Activated CD8-positive, alpha-beta memory T cell treated with anti-CD3 and anti-CD28 coated beads, Interleukin-2, amount 50 U/mL, for 48 hours (primary cell): ENCODE measurements at regions not wholly inside any gene's neighbourhood (a gene's known extent, or its start where the extent isn't known, plus 50 kb on each side); places are given as distances from the start of the nearest gene placed in this dataset.
"Not testable (repeated sequence)": the region's sequence is repeated elsewhere in the genome, so short reads cannot be mapped to it uniquely, and the experiment has no call there.

Experiments used
- DNase-seq: peaks from one replicate; pipeline ENCODE4 v3.0.0-alpha.2; 2020

DNA sequence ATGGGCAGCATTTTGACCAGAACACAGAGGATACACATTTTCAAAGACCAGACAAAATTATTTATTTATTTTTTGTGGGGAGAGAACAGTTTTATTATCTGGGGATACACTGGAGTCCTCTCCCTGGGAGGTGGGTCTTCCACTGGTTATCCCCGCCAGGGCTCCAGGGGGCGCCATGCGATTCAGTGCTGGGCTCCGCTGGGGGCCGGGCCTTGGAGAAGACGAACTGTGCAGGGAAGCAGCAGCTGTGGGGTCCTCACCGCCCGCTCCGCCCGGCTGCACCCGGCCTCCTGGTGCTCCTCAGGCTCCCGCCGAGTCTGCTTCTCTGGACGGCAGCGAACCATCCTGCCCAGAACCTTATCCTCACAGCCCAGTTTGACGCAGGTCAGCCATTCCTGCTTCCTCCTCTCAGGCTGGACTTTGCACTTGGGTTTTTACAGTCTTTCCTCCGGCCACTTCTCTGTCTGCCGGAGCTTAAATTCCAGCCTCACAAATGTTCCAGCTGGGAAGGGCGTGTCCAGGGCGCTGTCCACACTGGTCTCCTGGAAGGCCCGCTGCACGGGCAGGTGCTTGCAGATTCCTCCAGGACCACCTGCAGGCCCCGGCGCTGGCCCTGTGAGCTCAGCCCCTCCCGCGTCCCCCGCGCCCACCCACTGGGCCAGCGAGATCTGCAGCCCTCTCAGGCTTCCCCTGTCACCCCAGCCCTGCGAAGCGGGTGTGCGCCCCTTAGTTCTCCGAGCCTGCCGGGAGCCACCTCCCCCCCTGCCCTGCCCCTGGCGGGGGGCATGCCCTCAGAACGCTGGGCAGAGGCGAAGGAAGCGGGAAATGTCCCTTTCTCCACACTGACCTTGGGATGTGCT, 1830.0 kb upstream of the DEFB115 start:
- DNase-seq, result no peak

DNA sequence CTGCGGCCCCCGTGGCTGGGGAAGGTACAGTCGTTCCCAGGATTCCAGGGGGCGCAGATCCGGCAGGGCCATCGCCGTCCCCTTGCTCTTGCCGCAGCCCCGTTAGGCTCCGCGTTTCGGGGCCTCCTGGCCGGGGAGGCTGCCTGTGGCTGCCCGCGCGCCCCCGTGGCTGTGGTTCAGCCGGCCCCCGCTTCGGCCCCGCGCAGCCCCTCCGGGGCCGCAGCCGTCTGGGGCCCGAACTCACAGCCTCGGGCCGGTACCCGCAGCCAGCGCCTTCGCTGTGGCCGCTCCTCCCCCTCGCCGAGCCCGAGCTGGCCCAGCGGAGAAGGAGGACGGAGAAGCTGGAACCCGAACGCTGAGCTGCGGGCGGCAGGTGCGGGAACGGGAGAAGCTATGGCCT, 1826.9 kb upstream of the DEFB115 start:
- DNase-seq, result no peak

DNA sequence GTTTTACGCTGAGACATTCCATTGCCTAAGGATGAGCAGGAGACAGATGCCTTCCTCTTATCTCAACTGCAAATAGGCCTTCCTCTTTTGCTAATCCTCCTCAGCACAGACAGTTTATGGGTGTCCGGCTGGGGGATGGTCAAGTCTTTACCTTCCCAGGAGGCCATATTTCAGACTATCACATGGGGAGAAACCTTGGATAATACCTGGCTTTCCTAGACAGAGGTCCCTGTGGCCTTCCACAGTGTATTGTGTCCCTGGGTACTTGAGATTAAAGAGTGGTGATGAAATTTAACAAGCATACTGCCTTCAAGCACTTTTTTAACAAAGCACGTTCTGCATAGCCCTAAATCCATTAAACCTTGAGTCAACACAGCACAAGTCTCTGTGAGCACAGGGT, 1816.7 kb upstream of the DEFB115 start:
- not testable (repeated sequence) for DNase-seq

DNA sequence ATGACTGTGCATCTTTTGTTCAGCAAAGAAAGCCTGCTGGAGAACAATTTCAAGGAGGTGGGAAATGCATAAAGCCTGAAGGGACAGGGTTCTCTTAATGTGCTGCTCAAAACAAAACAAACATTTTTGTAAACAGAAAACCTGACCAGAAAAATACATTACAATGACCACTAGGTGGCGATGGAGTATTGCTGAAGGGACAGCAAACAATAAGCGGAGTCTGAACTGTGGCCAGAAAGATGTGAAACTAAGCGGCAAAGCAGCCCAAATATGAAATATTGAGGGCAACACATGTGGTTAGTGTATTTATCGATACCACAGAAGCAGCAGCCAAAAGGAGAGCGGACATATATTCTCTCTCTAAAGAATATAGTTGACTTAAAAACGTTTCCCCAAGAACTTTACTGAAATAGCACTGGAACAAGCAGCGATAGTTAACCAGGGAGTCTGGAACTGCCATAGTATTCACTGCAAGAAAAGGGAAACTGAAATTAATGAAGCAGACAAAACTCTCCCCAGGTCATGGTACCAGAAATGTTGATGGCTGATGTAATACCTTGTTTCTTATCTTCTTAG, 1814.2 kb upstream of the DEFB115 start:
- not testable (repeated sequence) for DNase-seq

DNA sequence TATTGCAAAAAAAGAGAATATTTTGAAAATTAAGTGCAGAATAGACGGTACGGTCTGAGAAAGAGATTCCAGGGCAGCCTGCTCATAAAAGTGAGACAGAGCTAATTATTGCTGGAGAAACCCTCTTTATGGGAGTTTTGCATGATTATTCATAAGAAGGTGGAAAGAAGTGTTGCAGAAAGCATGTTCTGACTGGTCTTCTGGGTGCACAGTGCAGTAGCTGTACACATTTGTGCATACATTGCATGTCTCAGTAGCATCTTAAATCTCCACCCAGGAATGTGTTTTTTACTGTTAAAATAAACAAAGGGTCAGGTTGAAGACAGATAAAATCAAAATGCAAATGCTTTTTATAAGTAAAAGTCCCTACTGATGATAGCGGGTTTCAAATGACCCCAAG, 1813.6 kb upstream of the DEFB115 start:
- no peak for DNase-seq

DNA sequence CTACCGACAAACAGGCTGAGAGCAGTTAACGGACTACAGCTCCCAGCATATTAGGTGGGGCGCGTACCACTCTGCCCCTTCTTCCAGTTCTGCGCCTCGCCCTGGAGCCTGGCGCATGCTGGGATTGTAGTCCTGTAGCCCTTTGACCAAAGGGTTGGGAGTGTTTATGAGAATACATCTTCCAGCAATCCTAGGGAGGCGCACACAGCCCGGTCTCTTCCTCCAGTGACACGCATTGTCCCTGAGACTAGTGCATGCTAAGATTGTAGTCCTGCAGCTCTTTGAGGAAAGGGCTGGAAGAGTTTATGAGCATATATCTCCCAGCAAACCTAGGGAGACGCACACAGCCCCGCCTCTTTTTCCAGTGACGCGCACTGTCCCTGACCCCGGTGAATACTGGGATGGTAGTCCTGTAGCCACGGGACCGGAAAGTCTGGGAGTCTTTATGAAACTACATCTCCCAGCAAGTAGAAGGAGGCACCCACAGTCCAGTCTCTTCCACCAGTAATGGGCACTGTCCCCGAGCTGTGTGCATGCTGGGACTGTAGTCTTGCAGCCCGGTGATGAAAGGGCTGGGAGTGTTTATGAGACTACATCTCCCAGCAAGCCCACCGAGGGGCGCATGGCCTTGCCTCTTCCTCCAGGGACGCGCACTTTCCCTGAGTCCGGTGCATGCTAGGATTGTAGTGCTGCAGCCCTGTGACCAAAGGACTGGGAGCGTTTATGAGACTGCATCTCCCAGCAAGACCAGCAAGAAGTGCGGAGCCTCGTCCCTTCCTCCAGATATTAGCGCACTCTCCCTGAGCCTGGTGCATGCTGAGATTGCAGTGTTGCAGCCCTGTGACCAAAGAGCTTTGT, 1812.2 kb upstream of the DEFB115 start:
- peak; percentile 67 for DNase-seq

DNA sequence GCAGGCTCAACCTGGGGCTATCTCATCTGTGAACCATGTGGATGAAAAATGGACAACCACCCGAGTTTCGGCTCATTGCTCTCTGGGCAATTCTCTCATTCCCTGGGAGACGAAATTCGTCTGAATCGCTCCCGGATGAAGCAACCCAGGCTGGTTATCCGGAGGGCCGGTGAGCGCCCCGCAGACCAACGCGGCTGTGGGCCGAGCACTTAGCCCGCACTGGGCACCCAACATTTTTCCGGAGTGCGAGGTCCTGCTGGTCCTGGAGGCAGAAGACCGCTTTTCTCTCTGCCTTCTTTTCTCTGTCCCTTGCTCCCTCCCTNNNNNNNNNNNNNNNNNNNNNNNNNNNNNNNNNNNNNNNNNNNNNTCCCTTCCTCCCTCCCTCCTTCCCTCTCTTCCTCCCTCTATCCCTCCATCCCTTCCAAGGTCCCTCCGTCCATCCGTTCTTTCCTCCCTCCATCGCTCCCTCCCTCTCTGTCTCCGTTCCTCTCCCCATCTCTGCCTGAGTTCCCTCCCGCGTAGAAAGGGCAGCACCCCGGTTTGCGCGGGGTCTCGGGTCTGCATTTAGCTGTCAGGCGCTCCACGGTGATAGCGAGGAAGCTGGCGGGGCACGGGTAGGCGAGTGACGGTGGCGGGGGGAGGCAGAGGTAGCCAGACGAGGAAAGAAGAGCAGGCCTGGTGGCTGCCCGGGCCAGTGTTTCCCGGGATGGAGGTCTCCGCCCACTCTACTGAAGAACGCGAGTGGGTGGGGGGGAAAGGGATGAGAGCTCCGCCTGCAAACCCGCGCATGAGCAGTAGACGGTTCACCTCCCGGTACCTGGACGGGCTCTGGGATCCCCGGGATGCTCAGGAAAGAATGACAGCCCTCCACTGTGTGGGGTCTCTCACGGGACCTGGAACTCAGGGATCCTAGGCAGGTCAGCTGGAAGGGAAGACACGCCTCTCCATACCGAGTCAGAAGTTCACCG, 1809.7 kb upstream of the DEFB115 start:
- DNase-seq, result not testable (repeated sequence)

DNA sequence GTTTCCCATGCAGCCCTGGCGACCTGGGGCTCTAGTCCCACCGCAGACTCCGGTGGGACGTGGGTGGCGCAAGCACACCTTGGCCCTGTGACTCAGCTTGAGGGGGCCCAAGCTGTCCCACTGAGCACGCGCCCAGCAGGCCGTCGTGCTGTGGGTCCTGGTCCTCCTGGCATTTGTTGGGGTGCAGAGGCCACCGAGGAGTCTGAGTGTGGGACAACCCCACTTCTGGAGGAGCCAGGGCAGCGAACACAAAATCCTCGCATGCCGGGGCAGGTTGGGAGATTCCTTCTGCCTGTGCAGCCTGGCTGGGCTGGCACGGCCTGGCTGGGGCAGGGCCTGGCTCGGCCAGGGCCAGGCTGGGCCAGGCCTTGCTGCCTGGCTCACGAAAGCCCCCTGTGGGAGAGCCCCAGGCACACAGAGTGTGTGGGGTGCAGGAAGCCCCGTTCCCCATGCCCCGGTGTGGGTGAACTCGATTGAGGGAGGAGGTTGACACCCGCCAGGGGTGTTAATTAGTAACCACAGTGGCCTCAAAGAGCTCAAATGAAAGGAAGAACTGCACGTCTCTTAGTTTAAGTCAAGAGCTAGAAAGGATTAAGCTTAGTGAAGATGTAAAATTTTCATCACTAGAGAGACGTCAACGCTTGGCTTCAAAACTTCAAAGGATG, 1808.5 kb upstream of the DEFB115 start:
- no peak for DNase-seq

DNA sequence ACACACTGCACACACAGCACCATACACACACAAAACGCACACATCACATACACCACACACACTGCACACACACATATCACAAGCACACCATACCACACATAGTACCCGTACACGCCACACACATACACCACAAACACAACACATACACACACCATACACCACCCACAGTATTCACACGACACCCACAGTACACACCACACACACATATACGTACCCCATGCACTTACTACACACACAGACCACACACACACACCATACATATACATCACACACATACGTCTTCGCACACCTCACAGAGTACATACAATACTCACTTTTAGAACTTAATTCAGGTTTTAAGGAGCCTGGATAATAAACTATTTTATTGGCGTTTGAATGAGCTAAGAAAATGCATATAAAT, 1805.3 kb upstream of the DEFB115 start:
- no peak for DNase-seq

DNA sequence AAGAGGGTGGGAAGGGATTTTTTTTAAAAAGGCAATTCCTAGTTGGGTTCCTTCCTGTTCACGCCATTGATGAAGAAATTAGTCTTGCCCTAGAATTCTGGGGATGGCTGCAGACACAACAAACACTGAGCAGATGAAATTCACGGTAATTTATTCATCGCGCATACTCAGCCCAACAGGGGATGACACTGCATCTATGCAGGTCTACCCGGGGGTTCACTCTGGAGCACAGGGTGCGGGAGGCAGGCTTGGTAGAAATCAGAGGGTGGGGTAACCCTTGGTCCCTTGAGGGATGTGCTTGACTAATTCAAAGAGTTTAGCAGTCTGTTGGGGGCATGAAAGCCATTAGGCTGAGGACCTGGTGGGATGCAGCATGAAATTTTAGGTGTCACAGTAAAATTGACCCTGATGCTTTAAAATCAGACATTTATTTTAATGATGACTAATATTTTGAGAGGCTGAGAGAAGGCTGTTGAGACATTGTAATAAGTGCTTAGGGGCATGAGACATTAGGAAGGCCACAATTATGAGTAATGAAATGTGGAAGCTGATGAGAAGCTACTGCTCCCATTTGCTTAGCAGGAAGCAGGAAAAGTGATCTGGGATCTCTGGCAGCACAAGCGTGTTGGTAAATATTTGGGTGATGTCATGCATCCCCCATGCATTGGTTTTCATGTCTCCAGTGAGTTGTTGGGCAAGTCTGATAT, 1800.3 kb upstream of the DEFB115 start:
- DNase-seq, result not testable (repeated sequence)

DNA sequence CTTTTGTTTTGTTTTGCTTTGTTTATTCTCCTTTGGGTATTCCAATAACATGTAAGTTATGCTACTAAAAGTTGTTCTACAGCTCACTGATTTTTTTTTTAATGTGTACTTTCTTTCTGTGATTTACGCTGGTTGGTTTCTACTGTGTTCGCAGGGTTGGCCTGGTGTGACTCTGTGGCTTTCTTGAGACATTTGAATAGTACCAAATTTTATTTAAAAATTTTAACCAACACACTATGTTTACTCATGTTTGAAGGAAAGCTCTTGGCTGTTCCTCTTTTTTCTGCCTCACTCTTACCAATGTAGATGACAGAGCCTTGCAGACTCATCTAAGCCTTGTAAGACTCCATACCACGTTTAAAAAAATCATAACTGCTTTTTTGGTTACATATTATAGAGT, 1784.9 kb upstream of the DEFB115 start:
- DNase-seq, result no peak

DNA sequence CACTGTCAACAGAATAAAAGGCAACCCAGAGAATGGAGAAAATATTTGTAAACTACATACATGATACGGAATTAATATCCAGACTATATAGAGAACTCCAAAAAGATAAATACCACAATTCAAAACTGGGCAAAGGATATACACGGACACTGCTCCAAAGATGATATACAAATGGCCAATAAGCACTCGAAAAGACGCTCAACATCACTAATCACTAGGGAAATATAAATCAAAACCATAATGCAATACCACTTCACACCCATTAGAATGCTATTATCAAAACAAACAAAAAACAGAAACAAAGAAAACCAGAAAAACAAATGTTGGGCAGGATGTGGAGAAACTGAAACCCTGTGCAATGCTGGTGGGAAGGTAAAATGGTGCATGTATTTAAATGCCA, 1764.6 kb upstream of the DEFB115 start:
- not testable (repeated sequence) for DNase-seq

DNA sequence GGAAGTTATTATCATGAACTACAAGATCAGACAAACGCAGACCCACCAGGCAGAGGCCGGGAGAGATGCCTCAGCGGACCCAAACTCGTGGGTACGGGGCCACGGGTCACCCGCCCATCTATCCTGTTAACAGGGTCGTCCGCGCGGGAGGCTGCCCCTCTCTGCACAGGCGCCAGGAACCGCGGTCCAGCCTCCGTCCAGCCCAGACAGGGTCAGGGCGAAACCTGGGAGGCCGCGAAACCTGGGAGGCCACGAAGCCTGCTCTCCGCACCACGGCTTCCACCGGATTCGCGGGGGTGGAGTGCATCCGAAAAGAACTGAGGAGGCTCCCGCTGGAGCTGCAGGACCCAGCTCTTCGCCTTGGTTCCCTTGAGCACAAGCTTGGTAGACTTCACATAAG, 1760.7 kb upstream of the DEFB115 start:
- DNase-seq, result peak; percentile 53

DNA sequence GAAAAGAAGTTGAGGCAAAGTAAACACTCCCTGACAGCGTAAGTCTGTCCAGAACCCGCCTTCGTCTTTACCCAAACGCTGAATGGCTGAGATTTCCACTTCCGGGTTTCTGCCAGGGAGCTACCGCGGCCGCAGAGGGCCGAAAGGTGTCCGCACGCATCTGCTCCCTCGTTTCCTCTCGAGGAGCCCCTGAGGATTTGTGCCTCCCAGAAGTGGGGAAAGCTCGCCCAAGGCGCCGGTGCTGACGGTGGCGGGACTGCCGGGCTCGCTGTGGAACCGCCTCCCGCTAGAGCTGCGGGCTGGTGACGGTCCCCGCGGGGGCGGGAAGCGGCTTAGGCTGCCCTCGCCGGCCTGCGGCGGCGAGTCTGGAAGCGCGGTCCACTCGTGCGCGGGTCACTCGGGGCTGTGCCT, 1760.2 kb upstream of the DEFB115 start:
- DNase-seq, result peak; percentile 68

DNA sequence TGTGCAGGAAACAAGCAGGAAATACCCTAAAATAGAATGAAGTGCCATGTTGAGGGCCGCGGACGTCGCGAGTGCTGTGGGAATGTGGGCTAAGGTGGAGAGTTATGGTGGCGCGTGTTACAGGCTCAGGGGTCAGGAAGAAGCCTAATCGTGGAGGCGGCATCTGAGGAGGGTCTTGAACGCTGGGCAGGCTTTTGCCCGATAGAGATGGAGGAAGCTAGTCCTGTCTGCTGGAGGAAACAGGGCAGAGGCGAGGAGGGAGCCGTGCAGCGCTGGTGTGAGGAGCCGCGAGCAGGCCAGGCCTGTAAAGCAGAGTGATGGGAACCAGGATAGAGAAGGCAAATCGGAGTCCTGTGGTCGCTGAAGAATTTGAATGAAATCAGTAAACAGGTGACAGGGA, 1759.8 kb upstream of the DEFB115 start:
- peak; percentile 61 for DNase-seq

DNA sequence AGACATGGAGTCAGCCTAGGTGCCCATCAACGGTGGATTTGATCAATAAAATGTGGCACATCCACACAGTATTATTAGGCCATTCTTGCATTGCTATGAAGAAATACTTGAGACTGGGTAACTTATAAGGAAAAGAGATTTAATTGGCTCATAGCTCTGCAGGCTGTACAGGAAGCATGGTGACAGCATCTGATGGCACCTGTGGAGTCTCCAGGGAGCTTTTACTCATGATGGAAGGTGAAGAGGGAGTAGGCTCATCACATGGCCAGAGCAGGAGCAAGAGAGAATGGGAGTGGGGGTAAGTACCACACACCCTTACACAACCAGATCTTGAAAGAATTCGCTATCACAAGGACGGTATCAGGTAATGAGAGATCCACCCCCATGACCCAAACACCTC, 1756.7 kb upstream of the DEFB115 start:
- DNase-seq, result not testable (repeated sequence)

DNA sequence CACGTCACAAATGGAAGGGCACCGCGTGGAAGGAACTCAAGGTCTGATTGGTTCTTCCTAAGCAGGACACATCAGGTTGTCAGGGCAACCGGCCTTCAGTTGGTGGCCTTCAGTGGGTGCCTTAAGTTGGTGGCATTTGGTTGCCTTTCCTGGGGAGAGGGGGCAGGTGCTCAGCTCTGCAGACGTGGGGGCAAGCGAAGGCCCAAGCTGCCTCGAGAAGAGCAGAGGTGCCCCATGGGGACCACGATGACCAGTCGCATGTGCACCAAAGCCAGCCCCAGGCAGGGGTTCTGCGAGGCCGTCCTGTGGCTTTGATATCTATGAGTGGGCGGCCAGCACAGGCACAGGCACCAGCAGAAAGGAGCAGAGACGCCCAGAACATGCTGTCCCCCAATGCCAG, 1742.8 kb upstream of the DEFB115 start:
- not testable (repeated sequence) for DNase-seq

DNA sequence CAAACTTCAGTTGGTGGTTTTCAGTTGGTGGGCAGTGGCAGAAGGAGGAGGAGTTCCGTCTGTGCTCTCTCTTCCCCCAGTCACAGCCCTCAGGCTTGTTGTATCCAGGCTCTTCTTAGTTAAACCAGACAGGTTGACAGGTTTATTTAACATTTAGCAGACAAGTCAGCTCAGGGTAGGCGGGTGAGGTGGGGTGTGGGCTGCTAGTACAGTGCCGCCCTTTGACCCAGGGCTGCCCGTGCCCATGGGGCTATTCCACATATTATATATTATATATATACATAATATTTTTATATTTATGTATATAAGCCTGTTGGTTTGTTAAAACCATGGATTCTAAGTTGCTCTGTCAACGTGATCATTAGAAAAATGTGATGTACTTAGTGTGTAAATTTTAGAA, 1740.6 kb upstream of the DEFB115 start:
- not testable (repeated sequence) for DNase-seq

DNA sequence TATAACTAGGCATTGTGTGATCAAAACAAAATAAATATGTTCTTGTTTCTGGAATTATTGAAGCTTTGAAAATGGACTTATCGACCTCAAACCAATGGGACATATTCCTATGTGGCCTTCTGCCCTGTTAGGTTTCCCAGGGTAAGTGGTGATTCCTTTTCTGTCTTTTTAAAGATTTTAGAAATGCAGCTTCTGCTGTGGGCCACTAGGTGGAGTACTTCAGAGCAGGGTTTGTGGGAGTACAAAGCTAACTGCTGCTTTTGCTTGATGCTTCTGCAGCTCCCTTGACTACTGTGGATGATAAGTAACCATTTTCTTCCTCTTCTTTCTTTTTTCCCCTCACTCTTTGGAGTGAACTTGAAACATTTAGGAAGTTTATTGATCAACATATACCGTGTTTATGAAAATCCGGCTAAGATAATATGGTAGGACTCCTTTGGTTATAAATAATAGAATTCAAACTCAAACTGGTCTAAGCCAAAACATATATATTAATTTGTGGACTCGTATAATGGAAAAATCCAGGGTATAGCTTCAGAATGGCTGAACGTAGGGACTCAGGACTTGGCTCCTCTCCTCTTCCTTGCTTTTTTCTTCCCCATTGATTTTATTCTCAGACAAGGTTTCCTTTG, 1737.7 kb upstream of the DEFB115 start:
- not testable (repeated sequence) for DNase-seq

DNA sequence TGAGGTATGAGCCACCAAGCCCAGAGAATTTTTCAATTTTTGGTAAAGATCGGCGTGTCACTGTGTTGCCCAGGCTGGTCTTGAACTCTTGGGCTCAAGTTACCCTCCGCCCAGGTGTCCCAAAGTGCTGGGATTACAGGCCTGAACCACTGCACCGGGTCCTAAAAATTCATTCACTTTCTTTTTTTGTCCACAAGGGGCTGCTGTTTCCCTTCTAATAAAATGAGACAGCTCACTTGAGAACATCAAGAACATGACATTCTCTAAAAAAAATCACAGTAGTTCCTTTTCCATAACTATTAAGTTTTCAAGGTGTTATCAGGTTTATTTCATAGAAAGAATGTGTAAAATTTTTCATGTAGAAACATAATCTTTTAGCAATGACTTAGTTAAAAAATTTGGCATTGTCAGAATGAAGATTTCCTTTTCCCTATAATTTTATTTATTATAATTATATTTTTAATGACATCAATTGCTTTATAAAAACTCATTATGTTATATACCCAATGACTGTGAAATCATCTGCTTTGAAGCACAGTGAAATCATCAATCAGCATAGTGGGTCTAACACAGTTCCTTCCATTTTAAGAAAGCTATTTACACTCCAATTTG, 1723.8 kb upstream of the DEFB115 start:
- DNase-seq, result not testable (repeated sequence)
